NOMO-1 treated with DMSO at 0.1 percent for 48 hours (cell line): ENCODE measurements at regions not wholly inside any gene's neighbourhood (a gene's known extent, or its start where the extent isn't known, plus 50 kb on each side); places are given as distances from the start of the nearest gene placed in this dataset.
"Not testable (repeated sequence)": the region's sequence is repeated elsewhere in the genome, so short reads cannot be mapped to it uniquely, and the experiment has no call there.

Experiments
- DNase-seq: peaks from one replicate; lab custom pipeline; 2025; ENCODE audit not compliant: unreplicated experiment; lab: John Stamatoyannopoulos, UW

GRCh38 chr9:135373820-135374219 is 105.8 kb upstream of the PPP1R26 start:
- DNase-seq: no peak

- no peak for DNase-seq
Measured at GRCh38 chr9:135374591-135374990, 105.0 kb upstream of the PPP1R26 start.

- no peak for DNase-seq
Measured at GRCh38 chr9:135375001-135375400, 104.6 kb upstream of the PPP1R26 start.

GRCh38 chr9:135376511-135377265 is 102.9 kb upstream of the PPP1R26 start:
- DNase-seq: no peak

- no peak for DNase-seq
Measured at GRCh38 chr9:135377431-135377830, 102.2 kb upstream of the PPP1R26 start.

GRCh38 chr9:135378751-135379150 is 100.8 kb upstream of the PPP1R26 start:
- DNase-seq: no peak

GRCh38 chr9:135379540-135380267 is 99.9 kb upstream of the PPP1R26 start:
- DNase-seq: no peak

GRCh38 chr9:135380311-135380960 is 99.1 kb upstream of the PPP1R26 start:
- DNase-seq: no peak

GRCh38 chr9:135381762-135382310 is 97.7 kb upstream of the PPP1R26 start:
- DNase-seq: no peak

- DNase-seq: no peak
Measured at GRCh38 chr9:135384226-135384625, 95.4 kb upstream of the PPP1R26 start.

- DNase-seq: not testable (repeated sequence)
Measured at GRCh38 chr9:135384815-135385405, 94.7 kb upstream of the PPP1R26 start.

- DNase-seq: no peak
Measured at GRCh38 chr9:135385793-135386192, 93.8 kb upstream of the PPP1R26 start.

GRCh38 chr9:135387976-135388375 is 91.6 kb upstream of the PPP1R26 start:
- DNase-seq: no peak

GRCh38 chr9:135388530-135388929 is 91.1 kb upstream of the PPP1R26 start:
- DNase-seq: no peak

GRCh38 chr9:135391759-135392158 is 87.8 kb upstream of the PPP1R26 start:
- no peak for DNase-seq

- DNase-seq: no peak
Measured at GRCh38 chr9:135392511-135392910, 87.1 kb upstream of the PPP1R26 start.

- DNase-seq: no peak
Measured at GRCh38 chr9:135394131-135394530, 85.5 kb upstream of the PPP1R26 start.

- no peak for DNase-seq
Measured at GRCh38 chr9:135394699-135395645, 84.6 kb upstream of the PPP1R26 start.

GRCh38 chr9:135397142-135397541 is 82.4 kb upstream of the PPP1R26 start:
- DNase-seq: no peak

- no peak for DNase-seq
Measured at GRCh38 chr9:135399000-135399649, 80.5 kb upstream of the PPP1R26 start.
